Dendritic cell treated with granulocyte-macrophage colony-stimulating factor and Interleukin-4, amounts not matched to agents 40 ng/mL and 50 ng/mL, for 4 days (primary cell): ENCODE measurements at regions not wholly inside any gene's neighbourhood (a gene's known extent, or its start where the extent isn't known, plus 50 kb on each side); places are given as distances from the start of the nearest gene placed in this dataset.

Experiments used
- H3K27ac Mint-ChIP-seq: one replicate; pipeline ENCODE4 v1.8.0; 2022; ENCODE audit warnings: mild to moderate bottlenecking, mixed read lengths
- H3K27me3 Mint-ChIP-seq: one replicate; pipeline ENCODE4 v1.8.0; 2022; ENCODE audit warnings: mild to moderate bottlenecking, mixed read lengths
- H3K36me3 Mint-ChIP-seq: one replicate; pipeline ENCODE4 v1.8.0; 2022; ENCODE audit warnings: low read depth, mixed read lengths
- H3K4me1 Mint-ChIP-seq: one replicate; pipeline ENCODE4 v1.8.0; 2022; ENCODE audit warnings: low read depth, mixed read lengths
- H3K4me3 Mint-ChIP-seq: one replicate; pipeline ENCODE4 v1.8.0; 2022; ENCODE audit warnings: mild to moderate bottlenecking, moderate library complexity, mixed read lengths
- H3K9me3 Mint-ChIP-seq: one replicate; pipeline ENCODE4 v1.8.0; 2022; ENCODE audit warnings: mixed read lengths
- intact Hi-C: fragments of 100-400 bp; cut with micrococcal nuclease; formaldehyde crosslinking; loops from one replicate; pipeline ENCODE4 v1.15.0; 2022

DNA sequence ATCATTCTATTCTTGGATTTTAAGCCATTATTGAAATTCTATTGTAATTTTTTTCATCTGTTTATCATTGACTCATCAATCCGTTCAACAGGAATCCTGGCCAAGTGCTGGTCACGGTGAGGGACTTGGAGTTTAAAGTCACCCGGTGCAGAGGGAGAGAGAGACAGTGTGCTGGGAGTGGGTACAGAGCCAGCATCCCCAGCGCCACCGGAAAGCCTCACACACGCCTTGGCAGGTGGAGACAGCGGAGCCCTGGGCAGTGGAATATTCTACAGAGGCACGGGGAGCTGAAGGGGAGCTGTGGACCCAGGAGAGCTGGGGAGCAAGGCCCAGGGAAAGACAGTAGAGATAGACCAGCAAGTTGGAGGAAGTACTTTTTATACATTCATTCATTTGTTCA is 787.6 kb downstream of the BRD1 start:
- Mint-ChIP-seq H3K27me3 (no peaks in the 10 kb centered on the region), H3K4me1 (no peaks in the 10 kb centered on the region), H3K9me3 (no peaks in the 10 kb centered on the region), H3K4me3 (no peak overlapping the region), H3K27ac (no peak overlapping the region), H3K36me3 (no peaks in the 10 kb centered on the region)
- intact Hi-C loops, result no loop called here

DNA sequence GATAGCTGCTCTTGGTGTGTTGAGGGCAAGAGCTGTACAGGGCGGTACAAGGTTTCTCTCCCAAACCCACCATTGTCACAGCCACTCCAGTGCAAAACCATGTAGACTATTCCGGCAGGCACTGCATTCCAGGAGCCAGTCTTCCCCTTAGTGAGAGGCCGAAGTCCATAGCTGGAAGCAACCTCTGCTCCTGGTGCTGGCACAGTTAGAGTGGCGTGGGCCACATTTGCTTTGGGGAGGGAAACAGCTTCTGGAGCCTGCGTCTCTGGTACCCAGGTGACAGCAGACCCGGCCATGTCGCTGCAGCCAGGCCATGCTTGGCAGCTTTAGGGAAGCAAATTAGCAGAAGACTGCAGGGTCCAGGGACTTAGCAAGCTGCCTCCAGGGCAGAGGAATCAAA is 788.0 kb downstream of the BRD1 start:
- Mint-ChIP-seq H3K9me3 (no peaks in the 10 kb centered on the region), H3K27me3 (no peaks in the 10 kb centered on the region), H3K27ac (no peak overlapping the region), H3K4me3 (no peak overlapping the region), H3K36me3 (no peaks in the 10 kb centered on the region), H3K4me1 (no peaks in the 10 kb centered on the region)
- intact Hi-C loops, result no loop called here

DNA sequence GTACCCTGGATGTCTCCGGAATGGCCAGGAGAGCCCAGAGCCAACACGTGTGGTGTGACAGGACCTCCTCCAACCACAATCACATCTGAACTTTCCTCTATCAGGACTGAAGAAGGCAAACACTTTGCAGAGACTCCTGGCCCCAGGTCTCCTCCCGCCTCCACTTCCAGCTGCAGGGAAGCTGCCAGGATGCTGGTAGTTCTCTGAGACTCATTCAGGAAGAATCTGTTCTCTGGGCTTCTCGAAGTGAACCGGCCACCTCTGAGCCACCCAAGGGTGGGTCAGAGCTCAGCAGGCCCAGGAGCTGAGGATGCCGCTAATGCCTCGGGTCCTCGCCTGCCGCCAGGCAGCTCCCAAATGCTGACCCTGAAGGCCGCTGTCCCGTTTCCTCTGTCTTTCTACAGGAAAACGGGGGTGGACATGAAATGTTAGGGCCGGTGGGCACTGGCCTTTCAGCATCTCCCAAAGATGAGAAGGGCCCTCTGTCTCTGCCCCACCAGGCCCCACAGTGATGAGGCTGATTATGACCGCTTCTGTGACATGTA is 789.9 kb downstream of the BRD1 start:
- H3K4me1 Mint-ChIP-seq, result no peaks in the 10 kb centered on the region
- intact Hi-C loops, result no loop called here
- no peaks in the 10 kb centered on the region for H3K9me3 Mint-ChIP-seq
- no peak overlapping the region for H3K27ac Mint-ChIP-seq
- H3K4me3 Mint-ChIP-seq, result no peak overlapping the region
- H3K36me3 Mint-ChIP-seq, result no peaks in the 10 kb centered on the region
- H3K27me3 Mint-ChIP-seq, result no peaks in the 10 kb centered on the region

DNA sequence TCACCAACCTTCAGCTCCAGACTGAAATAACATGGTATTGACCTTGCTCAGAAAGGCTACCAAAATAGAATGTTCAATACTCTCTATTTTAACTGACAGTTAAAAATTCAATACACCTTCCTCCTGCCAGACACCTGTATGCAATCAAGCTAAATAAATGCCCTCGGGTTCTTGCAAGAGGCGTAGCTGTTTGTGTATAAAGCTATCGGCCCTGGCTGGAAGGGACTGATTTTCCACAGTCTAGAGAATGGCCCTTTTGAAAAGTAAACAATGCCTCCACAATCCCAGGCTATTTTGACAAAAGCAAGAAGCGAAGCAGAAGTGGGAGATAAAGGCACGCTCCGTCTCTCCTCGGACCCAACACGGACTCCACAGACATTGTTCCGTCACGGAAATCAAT is 791.2 kb downstream of the BRD1 start:
- H3K9me3 Mint-ChIP-seq, result no peaks in the 10 kb centered on the region
- H3K27ac Mint-ChIP-seq, result no peak overlapping the region
- intact Hi-C loops, result no loop called here
- no peaks in the 10 kb centered on the region for H3K36me3 Mint-ChIP-seq
- H3K4me3 Mint-ChIP-seq, result no peak overlapping the region
- no peaks in the 10 kb centered on the region for H3K4me1 Mint-ChIP-seq
- no peaks in the 10 kb centered on the region for H3K27me3 Mint-ChIP-seq

DNA sequence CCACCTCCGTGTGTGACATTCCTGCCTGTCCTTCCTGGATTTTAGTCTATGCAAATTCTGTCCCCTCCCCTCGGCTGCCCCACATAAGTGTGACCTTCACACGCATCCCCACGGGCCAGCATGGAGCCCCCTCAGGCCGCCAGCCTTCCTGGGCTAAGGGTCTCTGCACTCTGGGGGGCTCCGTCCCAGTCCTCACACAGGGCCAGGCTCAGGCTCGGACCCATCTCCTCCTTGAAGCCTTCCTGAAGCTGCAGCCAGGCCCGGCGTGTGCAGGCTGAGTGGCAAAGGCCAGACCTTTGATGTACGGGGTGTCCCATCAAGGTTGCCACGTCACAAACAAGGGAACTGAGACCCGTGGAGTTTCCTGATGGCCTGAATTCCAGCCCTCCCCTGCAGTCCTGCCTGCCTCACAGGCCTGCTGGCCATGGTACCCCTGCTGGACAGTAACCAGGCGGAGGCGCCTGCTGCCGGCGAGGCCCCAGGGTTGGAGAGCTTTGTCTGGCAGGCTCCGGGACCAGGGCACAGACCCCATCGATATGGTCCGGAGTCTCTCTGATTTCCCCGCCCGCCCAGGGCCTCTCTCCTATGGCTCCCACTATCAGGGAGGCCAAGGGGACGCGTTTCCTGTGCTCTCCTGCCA is 791.7 kb downstream of the BRD1 start:
- no peaks in the 10 kb centered on the region for H3K36me3 Mint-ChIP-seq
- no peak overlapping the region for H3K4me3 Mint-ChIP-seq
- H3K9me3 Mint-ChIP-seq, result no peaks in the 10 kb centered on the region
- no peak overlapping the region for H3K27ac Mint-ChIP-seq
- H3K27me3 Mint-ChIP-seq, result no peaks in the 10 kb centered on the region
- intact Hi-C loops, result no loop called here
- H3K4me1 Mint-ChIP-seq, result no peaks in the 10 kb centered on the region

DNA sequence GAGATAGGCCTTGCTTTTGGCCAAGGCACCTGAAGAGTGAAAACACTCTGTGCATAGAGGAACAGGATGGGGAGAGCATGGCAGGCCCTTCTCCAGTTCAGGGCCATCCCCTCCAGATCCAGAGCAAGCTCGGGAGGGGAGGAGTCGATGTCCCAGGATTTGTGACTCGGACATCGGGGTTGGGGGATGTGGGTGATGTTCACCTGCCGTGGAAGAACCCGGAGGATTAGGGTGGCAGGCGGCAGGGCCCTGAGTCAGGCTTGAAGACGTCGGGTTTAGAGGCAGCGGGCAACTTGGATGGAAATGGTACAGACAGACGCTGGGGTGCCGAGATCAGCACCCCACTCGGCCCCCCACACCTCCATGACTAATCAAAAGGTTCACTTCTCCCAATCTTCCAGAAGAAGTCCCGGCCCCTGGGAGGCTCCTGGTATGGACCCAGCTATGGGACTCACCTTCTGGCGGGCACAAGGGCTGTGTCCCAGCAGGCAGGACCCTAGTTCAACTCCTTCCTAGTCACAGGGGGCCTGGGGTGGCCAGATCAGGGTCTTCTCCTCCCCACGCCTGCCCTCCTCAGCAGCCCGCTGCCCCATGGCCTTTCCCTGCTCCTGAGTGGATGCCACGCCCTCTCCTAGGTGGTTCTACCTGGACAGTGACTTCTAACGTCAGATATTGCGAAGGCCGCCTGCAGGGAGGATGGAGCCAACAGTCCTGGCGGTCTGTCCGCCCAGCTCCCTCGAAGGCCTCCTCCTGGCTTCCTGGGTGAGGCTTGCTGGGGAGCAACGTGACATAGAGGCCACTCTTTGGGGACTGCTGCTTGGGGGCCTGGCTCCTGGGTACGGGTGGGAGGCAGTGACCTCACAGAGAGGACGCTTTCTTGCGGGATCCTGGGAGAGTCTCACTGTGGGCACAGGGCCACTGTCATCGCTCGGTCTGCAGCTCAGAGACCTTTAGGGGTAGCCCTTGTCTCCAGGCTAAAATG is 792.5 kb downstream of the BRD1 start:
- Mint-ChIP-seq H3K27ac (no peak overlapping the region), H3K36me3 (no peaks in the 10 kb centered on the region), H3K9me3 (no peaks in the 10 kb centered on the region), H3K27me3 (no peaks in the 10 kb centered on the region), H3K4me3 (no peak overlapping the region), H3K4me1 (no peaks in the 10 kb centered on the region)
- intact Hi-C loops, result no loop called here

DNA sequence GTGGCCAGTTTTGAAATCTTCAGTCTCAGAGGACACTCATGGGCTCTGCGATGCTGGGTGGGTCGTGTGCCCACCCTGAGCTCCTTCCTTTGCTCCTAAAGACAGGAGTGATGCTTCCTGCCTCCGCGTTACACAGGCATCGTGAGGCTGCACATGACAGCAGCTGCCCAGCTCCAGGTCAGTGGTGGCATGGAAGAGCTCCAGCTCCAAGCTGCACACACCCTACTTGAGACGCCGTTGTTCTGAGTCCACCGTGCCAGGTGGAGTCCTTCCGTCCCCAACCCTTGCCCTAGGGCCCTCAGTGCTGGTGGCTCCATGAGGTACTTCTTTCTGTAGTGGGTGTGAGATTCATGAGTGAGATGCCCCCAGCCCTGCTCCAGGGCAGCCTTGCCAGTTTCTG is 794.1 kb downstream of the BRD1 start:
- Mint-ChIP-seq H3K4me3 (no peak overlapping the region), H3K36me3 (no peaks in the 10 kb centered on the region), H3K27me3 (no peaks in the 10 kb centered on the region), H3K9me3 (no peaks in the 10 kb centered on the region), H3K27ac (no peak overlapping the region), H3K4me1 (no peaks in the 10 kb centered on the region)
- intact Hi-C loops, result no loop called here

DNA sequence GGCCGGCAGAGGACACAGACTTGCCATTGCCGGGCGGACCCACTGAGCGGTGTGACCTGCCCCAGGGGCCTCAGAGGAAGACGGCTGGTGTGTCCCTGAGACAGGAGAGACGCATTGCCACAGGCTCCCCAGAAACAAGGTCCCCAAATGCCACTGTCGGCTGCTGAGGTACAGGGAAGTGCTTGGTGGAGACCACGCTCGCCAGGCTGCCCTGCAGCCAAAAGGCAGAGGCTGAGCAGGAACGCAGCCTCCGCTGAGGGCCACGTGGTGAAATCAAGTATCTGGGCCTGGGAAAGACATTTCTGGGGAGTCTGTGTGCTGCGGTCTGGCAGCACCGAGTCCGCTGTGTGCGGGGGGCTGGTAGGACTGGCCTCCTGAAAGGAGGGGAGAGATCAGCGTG is 794.9 kb downstream of the BRD1 start:
- H3K27me3 Mint-ChIP-seq, result no peaks in the 10 kb centered on the region
- no peaks in the 10 kb centered on the region for H3K9me3 Mint-ChIP-seq
- H3K27ac Mint-ChIP-seq, result no peak overlapping the region
- H3K4me1 Mint-ChIP-seq, result no peaks in the 10 kb centered on the region
- H3K4me3 Mint-ChIP-seq, result no peak overlapping the region
- no peaks in the 10 kb centered on the region for H3K36me3 Mint-ChIP-seq
- intact Hi-C loops, result no loop called here

DNA sequence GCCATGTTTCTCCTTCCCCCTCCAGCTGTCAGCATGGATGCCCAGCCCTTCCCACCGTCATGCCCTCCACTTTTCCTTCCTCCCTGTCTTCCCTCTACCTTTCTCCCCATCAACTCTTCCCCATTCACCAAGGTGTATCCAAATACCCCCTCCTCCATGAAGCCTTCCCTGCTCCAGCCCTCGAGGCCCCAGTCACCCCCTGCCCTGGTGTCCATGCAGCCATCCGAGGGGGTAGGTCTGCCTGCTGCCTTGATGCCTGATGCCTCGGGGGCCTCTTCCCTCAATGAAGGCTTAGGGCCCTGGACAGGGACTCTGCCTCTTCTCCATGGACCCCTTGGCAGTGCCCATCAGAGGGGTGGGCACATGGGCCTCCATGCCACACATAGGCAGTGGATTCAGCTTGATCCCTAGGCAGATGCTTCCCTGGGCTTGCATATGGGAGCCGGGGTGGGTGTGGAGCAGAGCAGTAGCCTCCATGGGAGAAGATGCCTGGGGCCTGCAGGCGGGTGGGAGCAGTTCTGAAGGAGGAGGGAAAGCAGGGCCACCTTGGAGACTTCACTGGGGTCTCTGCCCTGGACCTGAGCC is 795.8 kb downstream of the BRD1 start:
- Mint-ChIP-seq H3K27ac (no peak overlapping the region), H3K9me3 (no peaks in the 10 kb centered on the region), H3K4me3 (no peak overlapping the region), H3K36me3 (no peaks in the 10 kb centered on the region), H3K27me3 (no peaks in the 10 kb centered on the region), H3K4me1 (no peaks in the 10 kb centered on the region)
- intact Hi-C loops, result no loop called here

DNA sequence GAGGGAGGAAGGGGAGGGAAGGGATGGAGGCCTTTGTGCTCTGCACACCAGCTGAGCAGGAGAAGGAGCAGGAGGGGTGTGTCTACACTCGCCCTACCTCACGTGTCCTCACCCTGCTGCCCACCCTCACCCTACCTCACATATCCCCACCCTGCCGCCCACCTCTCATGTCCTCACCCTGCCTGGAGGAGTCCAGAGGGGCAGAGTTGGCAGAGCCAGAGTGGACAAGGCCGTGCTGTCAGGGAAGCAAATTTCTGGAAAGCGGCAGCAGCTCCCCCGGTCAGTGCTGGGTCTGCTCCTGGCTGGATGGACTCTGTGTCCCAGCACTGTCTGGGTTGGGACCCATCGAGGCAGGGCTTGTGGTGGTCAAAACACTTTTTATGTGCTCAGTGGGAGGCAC is 799.6 kb downstream of the BRD1 start:
- H3K27ac Mint-ChIP-seq, result no peak overlapping the region
- H3K4me3 Mint-ChIP-seq, result no peak overlapping the region
- H3K36me3 Mint-ChIP-seq, result no peaks in the 10 kb centered on the region
- intact Hi-C loops, result no loop called here
- no peaks in the 10 kb centered on the region for H3K9me3 Mint-ChIP-seq
- no peaks in the 10 kb centered on the region for H3K27me3 Mint-ChIP-seq
- no peaks in the 10 kb centered on the region for H3K4me1 Mint-ChIP-seq

DNA sequence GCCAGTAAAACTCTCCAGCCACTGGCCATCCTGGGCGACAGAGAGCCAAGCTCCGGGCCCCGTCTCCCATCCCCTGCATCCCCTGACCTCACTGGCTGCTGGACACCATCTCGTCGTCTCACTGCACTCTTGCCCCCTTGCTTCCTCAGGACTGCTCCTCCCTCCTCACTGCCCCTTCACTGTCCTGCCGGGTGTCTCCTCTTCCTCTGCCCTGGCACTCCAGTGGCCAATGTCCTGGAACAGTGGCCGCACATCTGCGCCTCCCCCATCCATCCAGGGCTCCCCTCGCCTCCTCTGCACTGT is 800.4 kb downstream of the BRD1 start:
- Mint-ChIP-seq H3K36me3 (no peaks in the 10 kb centered on the region), H3K4me3 (no peak overlapping the region), H3K4me1 (no peaks in the 10 kb centered on the region), H3K27ac (no peak overlapping the region), H3K27me3 (no peaks in the 10 kb centered on the region), H3K9me3 (no peaks in the 10 kb centered on the region)
- intact Hi-C loops, result no loop called here

DNA sequence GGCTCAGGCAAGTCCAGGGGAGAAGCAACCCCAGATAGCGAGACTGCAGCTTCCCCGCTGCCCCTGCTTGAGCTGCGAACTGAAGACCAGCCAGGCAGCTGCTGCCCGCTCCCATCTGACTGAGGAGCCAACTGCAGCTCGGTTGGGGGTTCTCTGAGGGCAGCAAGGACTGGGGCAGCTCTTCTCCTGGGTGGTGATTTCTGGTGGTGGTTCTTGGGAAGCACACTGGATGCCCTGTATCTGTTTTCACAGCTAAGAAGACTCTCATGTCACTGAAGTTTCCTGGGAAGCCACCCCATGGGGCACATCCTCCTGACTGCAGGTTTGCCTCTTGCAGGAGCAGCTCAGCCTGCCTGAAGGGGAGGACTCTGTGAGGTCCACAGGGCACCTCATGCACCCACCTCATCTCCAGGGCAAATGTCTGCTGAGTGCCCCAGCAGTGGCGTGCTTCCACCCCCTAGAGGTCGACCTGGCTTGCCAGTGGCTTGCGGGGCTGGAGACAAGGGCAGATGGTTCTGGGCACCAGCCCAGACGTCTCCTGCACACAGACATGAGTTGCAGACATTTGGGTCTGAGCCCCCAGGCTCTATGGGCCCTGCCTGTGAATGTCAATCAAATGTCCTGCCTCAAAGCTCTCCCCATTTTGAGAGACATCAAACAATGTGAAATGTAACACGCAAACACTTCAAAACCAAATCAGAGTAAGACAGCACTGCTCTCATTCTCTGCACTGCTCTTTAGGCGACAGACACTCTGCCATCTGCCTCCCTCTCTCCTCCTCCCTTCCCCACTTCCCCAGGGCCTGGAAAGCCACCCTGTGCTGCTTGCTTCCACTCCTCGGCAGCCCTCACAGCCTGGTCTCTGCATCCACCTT is 800.9 kb downstream of the BRD1 start:
- Mint-ChIP-seq H3K27ac (no peak overlapping the region), H3K4me3 (no peak overlapping the region), H3K9me3 (no peaks in the 10 kb centered on the region), H3K27me3 (no peaks in the 10 kb centered on the region), H3K4me1 (no peaks in the 10 kb centered on the region), H3K36me3 (no peaks in the 10 kb centered on the region)
- intact Hi-C loops, result no loop called here

DNA sequence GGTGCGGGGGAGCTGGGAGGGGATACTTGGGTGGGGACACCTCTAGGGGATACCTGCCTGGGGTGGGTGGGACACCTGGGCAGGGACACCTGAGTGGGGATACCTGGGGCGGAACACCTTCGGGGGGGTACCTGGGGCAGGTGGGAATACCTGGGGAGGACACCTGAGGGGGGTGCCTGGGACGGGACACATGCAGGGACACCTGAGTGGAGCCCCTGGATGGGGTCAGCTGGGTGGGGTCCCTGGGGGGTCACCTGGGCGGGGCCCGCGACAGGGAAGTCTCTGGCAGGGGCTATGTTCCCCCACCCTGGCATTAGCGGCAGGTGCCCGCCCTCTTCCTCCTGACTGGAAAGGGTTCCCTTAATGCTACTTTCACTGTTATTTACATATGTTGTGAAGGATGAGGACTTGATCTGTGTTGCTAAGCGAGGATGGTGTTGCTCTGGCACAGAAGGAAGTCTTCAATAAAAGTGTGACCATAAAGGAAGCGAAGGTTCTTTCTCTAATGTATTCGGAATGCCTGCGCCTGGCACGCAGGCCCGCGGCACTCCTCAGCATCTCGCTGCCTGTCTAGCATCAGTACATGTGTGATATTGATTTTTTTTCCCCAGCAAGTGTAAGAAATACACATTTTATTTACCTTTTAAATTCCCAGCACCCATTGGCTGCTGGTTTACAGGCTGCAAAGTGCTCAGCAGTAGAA is 801.7 kb downstream of the BRD1 start:
- intact Hi-C loops, result no loop called here
- no peaks in the 10 kb centered on the region for H3K9me3 Mint-ChIP-seq

More for the DNA sequence above, 801.7 kb downstream of the BRD1 start:
- Mint-ChIP-seq H3K36me3 (no peaks in the 10 kb centered on the region), H3K4me1 (no peaks in the 10 kb centered on the region), H3K27ac (no peak overlapping the region), H3K4me3 (no peak overlapping the region), H3K27me3 (no peaks in the 10 kb centered on the region)
